WI38 (cell line): ENCODE measurements at regions not wholly inside any gene's neighbourhood (a gene's known extent, or its start where the extent isn't known, plus 50 kb on each side); places are given as distances from the start of the nearest gene placed in this dataset.

ENCODE experiments used
- H3K4me3 ChIP-seq: 2 replicates; pipeline ENCODE4 v1.5.1; 2011; ENCODE audit warnings: low read depth, mild to moderate bottlenecking, control low read depth, low read length
- TF ChIP-seq, protein P1 (sequence below): IDR thresholded peaks from 2 replicates; pipeline ENCODE4 v1.5.1; 2012; ENCODE audit warnings: low read depth, mild to moderate bottlenecking, control low read depth, low read length

DNA sequence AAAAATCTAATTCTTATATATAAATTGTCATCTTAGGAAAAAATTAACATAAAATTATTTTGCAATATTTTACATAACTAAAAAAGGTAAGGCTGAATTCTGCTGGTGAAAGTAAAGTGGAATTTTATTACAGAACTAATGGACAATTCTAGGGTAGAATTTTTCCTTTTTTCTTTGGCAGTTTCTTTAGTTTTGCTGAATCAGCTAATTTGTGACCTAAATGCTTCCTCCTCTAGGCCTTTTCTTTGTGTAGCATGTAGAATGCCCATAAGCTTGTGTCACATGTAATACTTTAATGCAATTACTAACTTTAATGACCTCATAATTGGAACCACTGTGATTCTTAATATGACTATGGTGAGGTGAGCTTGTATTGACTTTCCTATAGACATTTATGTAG is 1378.4 kb upstream of the ADGRL4 start:
- TF ChIP-seq, protein P1, sequence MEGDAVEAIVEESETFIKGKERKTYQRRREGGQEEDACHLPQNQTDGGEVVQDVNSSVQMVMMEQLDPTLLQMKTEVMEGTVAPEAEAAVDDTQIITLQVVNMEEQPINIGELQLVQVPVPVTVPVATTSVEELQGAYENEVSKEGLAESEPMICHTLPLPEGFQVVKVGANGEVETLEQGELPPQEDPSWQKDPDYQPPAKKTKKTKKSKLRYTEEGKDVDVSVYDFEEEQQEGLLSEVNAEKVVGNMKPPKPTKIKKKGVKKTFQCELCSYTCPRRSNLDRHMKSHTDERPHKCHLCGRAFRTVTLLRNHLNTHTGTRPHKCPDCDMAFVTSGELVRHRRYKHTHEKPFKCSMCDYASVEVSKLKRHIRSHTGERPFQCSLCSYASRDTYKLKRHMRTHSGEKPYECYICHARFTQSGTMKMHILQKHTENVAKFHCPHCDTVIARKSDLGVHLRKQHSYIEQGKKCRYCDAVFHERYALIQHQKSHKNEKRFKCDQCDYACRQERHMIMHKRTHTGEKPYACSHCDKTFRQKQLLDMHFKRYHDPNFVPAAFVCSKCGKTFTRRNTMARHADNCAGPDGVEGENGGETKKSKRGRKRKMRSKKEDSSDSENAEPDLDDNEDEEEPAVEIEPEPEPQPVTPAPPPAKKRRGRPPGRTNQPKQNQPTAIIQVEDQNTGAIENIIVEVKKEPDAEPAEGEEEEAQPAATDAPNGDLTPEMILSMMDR = no peak
- H3K4me3 ChIP-seq = no peak overlapping the region

GRCh38 chr1:80384083-80384830 is 1377.7 kb upstream of the ADGRL4 start:
- H3K4me3 ChIP-seq = no peak overlapping the region
- TF ChIP-seq, protein P1 = no peak

GRCh38 chr1:80375662-80376061 is 1369.1 kb upstream of the ADGRL4 start:
- H3K4me3 ChIP-seq = no peak overlapping the region
- TF ChIP-seq, protein P1 = no peak

- TF ChIP-seq, protein P1 = no peak
- H3K4me3 ChIP-seq = no peak overlapping the region
Measured at GRCh38 chr1:80375109-80375508, 1368.6 kb upstream of the ADGRL4 start.

DNA sequence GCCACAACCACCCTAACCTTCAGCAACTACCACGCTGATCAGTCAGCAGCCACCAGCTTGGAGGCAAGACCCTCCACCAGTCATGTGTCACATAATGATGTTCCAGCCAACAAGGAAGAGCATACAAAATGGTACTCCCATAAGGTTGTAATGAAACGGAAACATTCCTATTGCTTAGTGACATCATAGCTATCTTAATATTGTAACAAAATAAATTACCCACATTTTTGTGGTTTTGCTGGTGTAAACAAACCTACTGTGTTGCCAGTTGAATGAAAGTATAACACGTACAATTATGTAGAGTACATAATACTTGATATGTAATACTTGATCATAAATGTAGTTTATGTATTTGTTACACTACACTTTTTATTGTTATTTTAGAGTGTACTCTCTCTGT is 1363.2 kb upstream of the ADGRL4 start:
- no peak overlapping the region for H3K4me3 ChIP-seq
- TF ChIP-seq, protein P1 = no peak

DNA sequence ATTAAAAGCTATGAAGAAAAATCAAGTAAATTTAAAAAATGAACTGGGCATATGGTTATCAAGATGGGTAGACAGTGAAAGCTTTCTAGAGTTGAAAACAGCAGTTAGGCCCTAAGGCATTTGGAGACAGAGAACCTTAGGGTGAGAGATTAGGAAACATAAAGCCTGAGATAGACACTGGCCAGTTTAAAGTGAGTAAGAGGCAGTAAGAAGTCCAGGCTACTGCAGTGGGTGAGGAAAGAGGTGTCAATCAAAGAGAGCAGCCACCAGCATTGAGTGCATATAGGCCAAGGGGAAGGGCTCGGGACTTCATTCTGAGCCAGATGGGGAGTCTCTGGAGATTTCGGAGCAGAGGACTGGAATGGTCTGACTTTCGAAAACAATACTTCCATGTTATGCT is 1360.5 kb upstream of the ADGRL4 start:
- TF ChIP-seq, protein P1 = no peak
- no peak overlapping the region for H3K4me3 ChIP-seq

GRCh38 chr1:80365359-80366021 is 1359.0 kb upstream of the ADGRL4 start:
- H3K4me3 ChIP-seq = no peak overlapping the region
- TF ChIP-seq, protein P1 = no peak
